ENCODE measurements at regions not wholly inside any gene's neighbourhood (a gene's known extent, or its start where the extent isn't known, plus 50 kb on each side); places are given as distances from the start of the nearest gene placed in this dataset.

GRCh38 chr6:27002447-27002846 is 245.1 kb upstream of the PRSS16 start:
- TF ChIP-seq CTCF (IDR thresholded peaks at IDR 0.05) (no peak), POLR2A (IDR thresholded peaks at IDR 0.05) (no peak), POLR2AphosphoS5 (IDR thresholded peaks at IDR 0.05; ENCODE audit: insufficient read depth in 1 of 2, low read depth in 1 of 2) (no peak)
